Esophagus squamous epithelium (tissue), 5 donors: ENCODE measurements at regions not wholly inside any gene's neighbourhood (a gene's known extent, or its start where the extent isn't known, plus 50 kb on each side); places are given as distances from the start of the nearest gene placed in this dataset.

ENCODE experiments used
- DNase-seq: peaks from one replicate; lab custom pipeline; 2025; lab: John Stamatoyannopoulos, UW
- H3K27ac ChIP-seq, 4 donors: fragments of 200-600 bp; sonication (generic); one replicate each; pipeline ENCODE4 v1.5.1; 2016 to 2019; ENCODE audit warnings: mild to moderate bottlenecking in 1 of 4
- H3K27me3 ChIP-seq, 4 donors: fragments of 200-600 bp; sonication (generic); 1 replicate in 3 of 4; 2 replicates in 1 of 4; pipeline versions ENCODE4 v1.5.1 to v1.6.0; 2017 to 2021; ENCODE audit warnings: antibody characterized with exemption in 1 of 4
- H3K36me3 ChIP-seq, 3 donors: fragments of 200-600 bp; sonication (generic); one replicate each; pipeline ENCODE4 v1.5.1; 2016 to 2019
- H3K4me1 ChIP-seq, 3 donors: fragments of 200-600 bp; sonication (generic); one replicate each; pipeline ENCODE4 v1.5.1; 2017 to 2019
- H3K4me3 ChIP-seq, 4 donors: fragments of 200-600 bp; sonication (generic); 1 replicate in 3 of 4; 2 replicates in 1 of 4; pipeline ENCODE4 v1.5.1; 2016 to 2019; ENCODE audit warnings: mild to moderate bottlenecking in 2 of 4, moderate library complexity in 1 of 4
- H3K9me3 ChIP-seq, 3 donors: fragments of 200-600 bp; sonication (generic); one replicate each; pipeline ENCODE4 v1.5.1; 2016 to 2019
- POLR2A ChIP-seq, 4 donors: fragments of 450-650 bp; IDR thresholded peaks; one replicate each; pipeline ENCODE4 v1.6.1; 2017; ENCODE audit warnings: antibody characterized with exemption in 4 of 4, mild to moderate bottlenecking in 4 of 4, moderate library complexity in 3 of 4
- WGBS, 2 donors: methylation state at CpG; one replicate each; pipeline ENCODE4 v1.1.5; 2018; 5-methylcytosine and 5-hydroxymethylcytosine counted together
- intact Hi-C: fragments of 100-400 bp; cut with DNase I; formaldehyde crosslinking; loops from one replicate; pipeline ENCODE4 v1.15.0; 2022
- TF ChIP-seq, protein P1 (sequence below), 6 experiments: fragments of 450-650 bp in 4 of 6; fragments of 200-600 bp in 2 of 6; sonication (generic) in 2 of 6; IDR thresholded peaks; one replicate each; pipeline ENCODE4 v1.5.1; 2016 to 2019; ENCODE audit warnings: antibody characterized with exemption in 6 of 6, mild to moderate bottlenecking in 4 of 6, moderate library complexity in 4 of 6
- donor health status: DM: yes; HTN: yes; CAD: no.

DNA sequence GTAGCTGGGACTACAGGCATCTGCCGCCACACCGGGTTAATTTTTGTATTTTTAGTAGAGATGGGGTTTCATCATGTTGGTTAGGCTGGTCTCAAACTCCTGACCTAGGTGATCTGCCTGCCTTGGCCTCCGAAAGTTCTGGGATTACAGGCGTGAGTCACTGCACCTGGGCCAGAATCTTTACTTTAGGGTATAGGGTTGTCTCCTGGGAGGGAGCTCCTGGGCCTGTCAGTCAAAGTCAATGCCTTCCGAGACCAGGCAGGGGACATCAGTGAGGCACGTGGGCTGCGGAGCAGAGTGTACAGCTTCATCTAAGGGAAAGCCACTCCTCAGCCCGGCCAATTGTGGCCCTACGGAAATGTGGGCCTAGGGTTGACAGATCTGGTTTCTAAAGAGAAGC lies 108.6 kb downstream of the FGF18 start:
- 76 to 91% methylated on average over 5 to 7 of the region's 9 CpGs for WGBS, 2 donors
- intact Hi-C loops, result no loop called here
- no peak for DNase-seq
- H3K4me1 ChIP-seq, result peaks cover 0 to 15% (median 4%) of the 10 kb centered on the region in 3 donors
- no peak for TF ChIP-seq POLR2A (IDR thresholded peaks at IDR 0.05)
- TF ChIP-seq, protein P1, sequence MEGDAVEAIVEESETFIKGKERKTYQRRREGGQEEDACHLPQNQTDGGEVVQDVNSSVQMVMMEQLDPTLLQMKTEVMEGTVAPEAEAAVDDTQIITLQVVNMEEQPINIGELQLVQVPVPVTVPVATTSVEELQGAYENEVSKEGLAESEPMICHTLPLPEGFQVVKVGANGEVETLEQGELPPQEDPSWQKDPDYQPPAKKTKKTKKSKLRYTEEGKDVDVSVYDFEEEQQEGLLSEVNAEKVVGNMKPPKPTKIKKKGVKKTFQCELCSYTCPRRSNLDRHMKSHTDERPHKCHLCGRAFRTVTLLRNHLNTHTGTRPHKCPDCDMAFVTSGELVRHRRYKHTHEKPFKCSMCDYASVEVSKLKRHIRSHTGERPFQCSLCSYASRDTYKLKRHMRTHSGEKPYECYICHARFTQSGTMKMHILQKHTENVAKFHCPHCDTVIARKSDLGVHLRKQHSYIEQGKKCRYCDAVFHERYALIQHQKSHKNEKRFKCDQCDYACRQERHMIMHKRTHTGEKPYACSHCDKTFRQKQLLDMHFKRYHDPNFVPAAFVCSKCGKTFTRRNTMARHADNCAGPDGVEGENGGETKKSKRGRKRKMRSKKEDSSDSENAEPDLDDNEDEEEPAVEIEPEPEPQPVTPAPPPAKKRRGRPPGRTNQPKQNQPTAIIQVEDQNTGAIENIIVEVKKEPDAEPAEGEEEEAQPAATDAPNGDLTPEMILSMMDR (IDR thresholded peaks at IDR 0.05), result no peak
- no peaks in the 10 kb centered on the region for H3K27me3 ChIP-seq
- no peak overlapping the region for H3K27ac ChIP-seq
- H3K9me3 ChIP-seq, result no peaks in the 10 kb centered on the region
- H3K4me3 ChIP-seq, result no peak overlapping the region
- no peaks in the 10 kb centered on the region for H3K36me3 ChIP-seq

DNA sequence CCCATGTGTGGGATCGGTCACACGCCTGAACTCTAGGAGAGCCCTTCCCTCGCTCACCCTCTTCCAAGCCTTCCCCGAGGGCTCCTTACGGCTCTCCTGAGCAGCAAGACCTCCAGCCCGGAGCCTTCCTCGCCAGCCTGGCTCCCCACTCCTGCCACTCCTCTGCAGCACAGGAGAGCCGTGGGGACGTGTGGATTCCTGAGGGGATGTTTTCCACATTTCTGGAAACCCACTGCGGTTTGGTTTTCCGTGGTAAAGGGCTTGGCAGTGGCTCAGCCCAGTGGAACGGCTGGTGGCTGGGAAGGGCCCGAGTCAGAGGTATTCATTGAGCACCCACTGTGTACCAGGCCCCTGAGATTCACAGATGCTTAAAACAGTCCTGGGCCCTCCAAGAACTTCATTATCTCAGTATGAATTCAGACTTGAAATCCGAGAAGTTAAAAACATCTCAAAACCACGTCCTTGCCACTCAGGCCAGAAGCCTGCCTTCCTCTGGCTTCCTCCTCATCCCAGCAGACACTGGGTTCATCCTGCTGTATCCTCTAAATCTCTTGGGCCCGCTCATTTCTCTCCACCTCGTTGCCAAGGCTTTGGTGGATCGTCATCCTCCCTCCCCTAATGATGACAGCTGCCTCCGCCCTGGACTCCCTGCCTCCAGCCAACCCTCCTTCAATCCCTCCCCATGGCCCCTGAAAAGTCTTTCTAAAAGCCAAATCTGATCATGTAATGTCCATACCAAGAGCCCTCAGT lies 109.6 kb downstream of the FGF18 start:
- Histone ChIP-seq H3K9me3 (no peaks in the 10 kb centered on the region), H3K27me3 (no peaks in the 10 kb centered on the region), H3K27ac (no peak overlapping the region), H3K4me1 (peaks cover 0 to 13% (median 4%) of the 10 kb centered on the region in 3 donors), H3K36me3 (no peaks in the 10 kb centered on the region), H3K4me3 (no peak overlapping the region)
- WGBS, 2 donors, result 78 to 80% methylated on average over 11 to 16 of the region's 19 CpGs
- TF ChIP-seq, protein P1 (IDR thresholded peaks at IDR 0.05), result no peak
- TF ChIP-seq POLR2A (IDR thresholded peaks at IDR 0.05), result no peak
- DNase-seq, result no peak
- intact Hi-C loops, result no loop called here

DNA sequence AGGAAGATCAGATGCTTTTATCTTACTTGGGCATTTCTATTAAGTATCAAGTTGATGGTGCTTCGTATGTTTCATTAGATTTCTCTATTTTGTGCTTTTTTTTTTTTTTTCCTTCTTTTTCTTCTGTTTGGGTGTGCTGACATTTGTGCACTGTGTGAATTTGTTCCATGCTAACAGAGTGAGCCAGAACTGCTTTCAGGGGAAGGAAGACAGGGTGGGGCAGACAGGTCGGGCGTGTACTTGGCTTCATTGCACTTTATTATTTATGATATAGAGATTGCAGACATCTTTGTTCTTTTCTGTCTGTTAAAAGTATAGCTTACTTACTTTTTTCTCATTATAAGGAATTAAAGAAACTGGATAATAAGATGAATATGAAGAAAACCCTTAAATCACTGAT lies 112.2 kb downstream of the FGF18 start:
- 18 to 30% methylated on average over 3 of the region's 3 CpGs for WGBS, 2 donors
- peaks cover 0 to 3% (median 0%) of the 10 kb centered on the region in 4 donors for H3K27me3 ChIP-seq
- DNase-seq, result no peak
- no peaks in the 10 kb centered on the region for H3K4me1 ChIP-seq
- H3K9me3 ChIP-seq, result no peaks in the 10 kb centered on the region
- intact Hi-C loops, result no loop called here
- no peak overlapping the region for H3K4me3 ChIP-seq
- no peaks in the 10 kb centered on the region for H3K36me3 ChIP-seq
- TF ChIP-seq POLR2A (IDR thresholded peaks at IDR 0.05), result no peak
- TF ChIP-seq, protein P1 (IDR thresholded peaks at IDR 0.05), result no peak
- no peak overlapping the region for H3K27ac ChIP-seq

DNA sequence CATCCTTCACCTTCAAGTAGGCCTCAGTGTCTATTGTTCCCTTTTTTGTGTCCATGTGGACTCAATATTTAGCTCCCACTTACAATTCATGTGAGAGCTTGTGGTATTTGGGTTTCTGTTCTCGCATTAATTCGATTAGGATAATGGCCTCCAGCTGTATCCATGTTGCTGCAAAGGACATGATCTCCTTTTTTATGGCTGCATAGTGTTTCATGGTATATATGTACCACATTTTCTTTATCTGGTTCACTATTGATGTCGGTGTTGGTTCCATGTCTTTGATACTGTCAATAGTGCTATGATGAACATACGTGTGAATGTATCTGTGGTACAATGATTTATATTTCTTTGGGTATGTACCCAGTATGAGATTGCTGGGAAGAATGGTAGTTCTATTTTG lies 113.7 kb downstream of the FGF18 start:
- TF ChIP-seq POLR2A (IDR thresholded peaks at IDR 0.05), result no peak
- TF ChIP-seq, protein P1 (IDR thresholded peaks at IDR 0.05), result no peak
- Histone ChIP-seq H3K9me3 (no peaks in the 10 kb centered on the region), H3K4me3 (no peak overlapping the region), H3K4me1 (no peaks in the 10 kb centered on the region), H3K27ac (no peak overlapping the region), H3K27me3 (peaks cover 0 to 3% (median 0%) of the 10 kb centered on the region in 4 donors), H3K36me3 (no peaks in the 10 kb centered on the region)
- 92 to 96% methylated on average over 4 of the region's 4 CpGs for WGBS, 2 donors
- intact Hi-C loops, result no loop called here
- no peak for DNase-seq

DNA sequence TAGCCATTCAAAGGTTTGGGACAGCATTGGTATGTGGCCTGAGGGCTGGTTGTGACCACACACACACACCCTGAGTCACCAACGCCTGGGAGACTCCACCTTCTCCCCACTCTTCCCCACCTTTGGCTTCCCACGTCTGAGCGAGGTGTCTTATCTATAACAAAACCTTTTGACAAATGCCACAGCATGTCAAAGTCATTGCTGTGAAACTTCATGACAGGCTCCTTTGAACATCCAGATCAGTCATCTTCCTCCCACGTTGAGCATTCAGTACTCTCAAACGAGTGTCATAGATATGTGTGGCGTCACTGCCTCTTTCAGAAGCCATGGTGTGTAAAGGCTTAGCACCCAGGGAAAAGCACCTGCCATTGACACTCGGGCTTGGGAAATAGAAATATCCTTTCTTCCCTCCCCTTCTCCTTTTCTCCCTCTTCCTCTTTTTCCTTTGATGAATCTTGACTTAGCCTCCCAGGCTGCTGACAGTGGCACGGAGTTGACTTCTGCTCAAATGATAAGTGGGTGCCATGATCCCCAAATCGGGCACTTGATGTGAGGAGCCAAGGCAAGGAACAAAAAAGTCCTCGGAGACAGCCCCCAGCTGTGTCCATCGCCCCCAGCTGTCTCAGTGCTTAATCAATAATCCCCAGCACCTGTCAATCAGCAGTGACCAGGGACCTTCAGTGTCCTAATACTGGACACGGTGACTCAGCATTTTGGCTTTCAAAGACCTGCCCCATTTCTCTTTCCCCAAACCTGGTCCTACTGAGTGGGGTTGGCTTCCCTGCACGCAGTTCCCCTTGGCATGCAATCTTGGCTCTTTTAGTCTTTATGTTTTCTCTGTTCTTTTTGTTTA lies 114.8 kb downstream of the FGF18 start:
- no peaks in the 10 kb centered on the region for H3K4me1 ChIP-seq
- H3K27ac ChIP-seq, result no peak overlapping the region
- no peak for TF ChIP-seq POLR2A (IDR thresholded peaks at IDR 0.05)
- TF ChIP-seq, protein P1 (IDR thresholded peaks at IDR 0.05), result no peak
- intact Hi-C loops, result no loop called here
- H3K4me3 ChIP-seq, result no peak overlapping the region
- 63 to 67% methylated on average over 13 of the region's 13 CpGs for WGBS, 2 donors
- no peaks in the 10 kb centered on the region for H3K9me3 ChIP-seq
- H3K36me3 ChIP-seq, result no peaks in the 10 kb centered on the region
- H3K27me3 ChIP-seq, result peaks cover 0 to 3% (median 0%) of the 10 kb centered on the region in 4 donors
- no peak for DNase-seq
